ENCODE measurements at regions not wholly inside any gene's neighbourhood (a gene's known extent, or its start where the extent isn't known, plus 50 kb on each side); places are given as distances from the start of the nearest gene placed in this dataset.

GRCh38 chr14:25233613-25234012 lies 183.7 kb upstream of the STXBP6 start:
- peaks cover 0 to 4% (median 0%) of the 10 kb centered on the region in 8 donors for H3K9me3 Mint-ChIP-seq
- H3K4me1 ChIP-seq (ENCODE audit: insufficient read depth, low read length) = no peaks in the 10 kb centered on the region
- H3K27me3 ChIP-seq (ENCODE audit: insufficient read depth, low read length) = no peaks in the 10 kb centered on the region
- peaks cover 1 to 2% of the 10 kb centered on the region in 2 donors for H3K27me3 Mint-ChIP-seq
- H3K36me3 Mint-ChIP-seq = no peaks in the 10 kb centered on the region
- H3K27ac Mint-ChIP-seq = no peak overlapping the region
- DNase-seq = no peak
- H3K4me1 Mint-ChIP-seq = peaks cover 0 to 2% (median under 1%) of the 10 kb centered on the region in 4 donors
- H3K27ac ChIP-seq (ENCODE audit: low read depth, low read length) = no peak overlapping the region
- CTCF ChIA-PET (ENCODE audit: partially characterized antibody) = no interaction called here
- H3K36me3 ChIP-seq (ENCODE audit: insufficient read depth, low read length) = no peaks in the 10 kb centered on the region
- H3K9me3 ChIP-seq (ENCODE audit: control insufficient read depth in 1 of 2, low read length in 2 of 2) = no peaks in the 10 kb centered on the region
- intact Hi-C loops (cut with micrococcal nuclease) = no loop called here
- H3K4me3 Mint-ChIP-seq = no peak overlapping the region
- no peak overlapping the region for H3K4me3 ChIP-seq (ENCODE audit: low read length in 2 of 2)
- POLR2A ChIA-PET (ENCODE audit: partially characterized antibody) = no interaction called here

- Histone ChIP-seq H3K27ac (ENCODE audit: low read depth, low read length) (no peak overlapping the region), H3K4me1 (ENCODE audit: insufficient read depth, low read length) (no peaks in the 10 kb centered on the region), H3K27me3 (ENCODE audit: insufficient read depth, low read length) (no peaks in the 10 kb centered on the region), H3K9me3 (ENCODE audit: control insufficient read depth in 1 of 2, low read length in 2 of 2) (no peaks in the 10 kb centered on the region), H3K36me3 (ENCODE audit: insufficient read depth, low read length) (no peaks in the 10 kb centered on the region), H3K4me3 (ENCODE audit: low read length in 2 of 2) (no peak overlapping the region)
- CTCF ChIA-PET (ENCODE audit: partially characterized antibody) = no interaction called here
- H3K36me3 Mint-ChIP-seq = no peaks in the 10 kb centered on the region
- POLR2A ChIA-PET (ENCODE audit: partially characterized antibody) = no interaction called here
- H3K4me1 Mint-ChIP-seq = peaks cover 0 to 2% (median under 1%) of the 10 kb centered on the region in 4 donors
- H3K9me3 Mint-ChIP-seq = peaks cover 0 to 4% (median 0%) of the 10 kb centered on the region in 8 donors
- no peak overlapping the region for H3K4me3 Mint-ChIP-seq
- intact Hi-C loops (cut with micrococcal nuclease) = no loop called here
- no peak overlapping the region for H3K27ac Mint-ChIP-seq
- H3K27me3 Mint-ChIP-seq = peaks cover 1 to 2% of the 10 kb centered on the region in 2 donors
- DNase-seq = no peak
Observed at GRCh38 chr14:25231004-25231403, 181.1 kb upstream of the STXBP6 start.

GRCh38 chr14:25226214-25226613 lies 176.3 kb upstream of the STXBP6 start:
- Mint-ChIP-seq H3K9me3 (peaks cover 0 to 2% (median 0%) of the 10 kb centered on the region in 8 donors), H3K4me1 (no peaks in the 10 kb centered on the region), H3K36me3 (no peaks in the 10 kb centered on the region), H3K27ac (no peak overlapping the region), H3K27me3 (peaks cover 0 to 6% of the 10 kb centered on the region in 2 donors), H3K4me3 (no peak overlapping the region)
- ChIA-PET CTCF (ENCODE audit: partially characterized antibody) (no interaction called here), POLR2A (ENCODE audit: partially characterized antibody) (no interaction called here)
- H3K4me3 ChIP-seq (ENCODE audit: low read length in 2 of 2) = no peak overlapping the region
- H3K4me1 ChIP-seq (ENCODE audit: insufficient read depth, low read length) = no peaks in the 10 kb centered on the region
- DNase-seq = no peak
- no peaks in the 10 kb centered on the region for H3K9me3 ChIP-seq (ENCODE audit: control insufficient read depth in 1 of 2, low read length in 2 of 2)
- intact Hi-C loops (cut with micrococcal nuclease) = no loop called here
- no peaks in the 10 kb centered on the region for H3K27me3 ChIP-seq (ENCODE audit: insufficient read depth, low read length)
- H3K36me3 ChIP-seq (ENCODE audit: insufficient read depth, low read length) = no peaks in the 10 kb centered on the region
- H3K27ac ChIP-seq (ENCODE audit: low read depth, low read length) = no peak overlapping the region

GRCh38 chr14:25222256-25222655 lies 172.3 kb upstream of the STXBP6 start:
- no peak overlapping the region for H3K4me3 ChIP-seq (ENCODE audit: low read length in 2 of 2)
- H3K9me3 Mint-ChIP-seq = peaks cover 0 to 3% (median 0%) of the 10 kb centered on the region in 8 donors
- no peaks in the 10 kb centered on the region for H3K36me3 Mint-ChIP-seq
- H3K4me3 Mint-ChIP-seq = no peak overlapping the region
- no peak for DNase-seq
- no peaks in the 10 kb centered on the region for H3K4me1 ChIP-seq (ENCODE audit: insufficient read depth, low read length)
- peaks cover 3 to 6% of the 10 kb centered on the region in 2 donors for H3K27me3 Mint-ChIP-seq
- no peak overlapping the region for H3K27ac Mint-ChIP-seq
- H3K27ac ChIP-seq (ENCODE audit: low read depth, low read length) = no peak overlapping the region
- H3K27me3 ChIP-seq (ENCODE audit: insufficient read depth, low read length) = no peaks in the 10 kb centered on the region
- H3K4me1 Mint-ChIP-seq = no peaks in the 10 kb centered on the region
- no peaks in the 10 kb centered on the region for H3K36me3 ChIP-seq (ENCODE audit: insufficient read depth, low read length)
- POLR2A ChIA-PET (ENCODE audit: partially characterized antibody) = no interaction called here
- CTCF ChIA-PET (ENCODE audit: partially characterized antibody) = no interaction called here
- intact Hi-C loops (cut with micrococcal nuclease) = no loop called here
- no peaks in the 10 kb centered on the region for H3K9me3 ChIP-seq (ENCODE audit: control insufficient read depth in 1 of 2, low read length in 2 of 2)

- CTCF ChIA-PET (ENCODE audit: partially characterized antibody) = no interaction called here
- no peak overlapping the region for H3K4me3 ChIP-seq (ENCODE audit: low read length in 2 of 2)
- POLR2A ChIA-PET (ENCODE audit: partially characterized antibody) = no interaction called here
- H3K36me3 ChIP-seq (ENCODE audit: insufficient read depth, low read length) = no peaks in the 10 kb centered on the region
- Mint-ChIP-seq H3K36me3 (no peaks in the 10 kb centered on the region), H3K4me3 (no peak overlapping the region), H3K4me1 (no peaks in the 10 kb centered on the region), H3K9me3 (peaks cover 0 to 3% (median 0%) of the 10 kb centered on the region in 8 donors), H3K27ac (no peak overlapping the region), H3K27me3 (peaks cover 3 to 6% of the 10 kb centered on the region in 2 donors)
- no peak for DNase-seq
- no peaks in the 10 kb centered on the region for H3K27me3 ChIP-seq (ENCODE audit: insufficient read depth, low read length)
- no peaks in the 10 kb centered on the region for H3K9me3 ChIP-seq (ENCODE audit: control insufficient read depth in 1 of 2, low read length in 2 of 2)
- H3K27ac ChIP-seq (ENCODE audit: low read depth, low read length) = no peak overlapping the region
- no peaks in the 10 kb centered on the region for H3K4me1 ChIP-seq (ENCODE audit: insufficient read depth, low read length)
- intact Hi-C loops (cut with micrococcal nuclease) = no loop called here
Observed at GRCh38 chr14:25220514-25220913, 170.6 kb upstream of the STXBP6 start.

GRCh38 chr14:25215607-25216006 lies 165.7 kb upstream of the STXBP6 start:
- H3K36me3 Mint-ChIP-seq = no peaks in the 10 kb centered on the region
- Histone ChIP-seq H3K27me3 (ENCODE audit: insufficient read depth, low read length) (no peaks in the 10 kb centered on the region), H3K4me3 (ENCODE audit: low read length in 2 of 2) (no peak overlapping the region), H3K9me3 (ENCODE audit: control insufficient read depth in 1 of 2, low read length in 2 of 2) (no peaks in the 10 kb centered on the region), H3K4me1 (ENCODE audit: insufficient read depth, low read length) (no peaks in the 10 kb centered on the region), H3K27ac (ENCODE audit: low read depth, low read length) (no peak overlapping the region), H3K36me3 (ENCODE audit: insufficient read depth, low read length) (no peaks in the 10 kb centered on the region)
- DNase-seq = no peak
- peaks cover 0 to 3% of the 10 kb centered on the region in 2 donors for H3K27me3 Mint-ChIP-seq
- H3K4me3 Mint-ChIP-seq = no peak overlapping the region
- intact Hi-C loops (cut with micrococcal nuclease) = no loop called here
- H3K4me1 Mint-ChIP-seq = no peaks in the 10 kb centered on the region
- H3K9me3 Mint-ChIP-seq = peaks cover 0 to 8% (median under 1%) of the 10 kb centered on the region in 8 donors
- CTCF ChIA-PET (ENCODE audit: partially characterized antibody) = no interaction called here
- no peak overlapping the region for H3K27ac Mint-ChIP-seq
- POLR2A ChIA-PET (ENCODE audit: partially characterized antibody) = no interaction called here

GRCh38 chr14:25197885-25198284 lies 147.9 kb upstream of the STXBP6 start:
- H3K4me3 Mint-ChIP-seq = no peak overlapping the region
- CTCF ChIA-PET (ENCODE audit: partially characterized antibody) = no interaction called here
- intact Hi-C loops (cut with micrococcal nuclease) = no loop called here
- H3K36me3 ChIP-seq (ENCODE audit: insufficient read depth, low read length) = no peaks in the 10 kb centered on the region
- H3K27ac ChIP-seq (ENCODE audit: low read depth, low read length) = no peak overlapping the region
- H3K27ac Mint-ChIP-seq = no peak overlapping the region
- H3K27me3 Mint-ChIP-seq = peaks cover 0 to 2% of the 10 kb centered on the region in 2 donors
- H3K27me3 ChIP-seq (ENCODE audit: insufficient read depth, low read length) = no peaks in the 10 kb centered on the region
- H3K4me1 Mint-ChIP-seq = no peaks in the 10 kb centered on the region
- H3K4me3 ChIP-seq (ENCODE audit: low read length in 2 of 2) = no peak overlapping the region
- no peaks in the 10 kb centered on the region for H3K36me3 Mint-ChIP-seq
- POLR2A ChIA-PET (ENCODE audit: partially characterized antibody) = no interaction called here
- H3K4me1 ChIP-seq (ENCODE audit: insufficient read depth, low read length) = no peaks in the 10 kb centered on the region
- H3K9me3 ChIP-seq (ENCODE audit: control insufficient read depth in 1 of 2, low read length in 2 of 2) = no peaks in the 10 kb centered on the region
- H3K9me3 Mint-ChIP-seq = peaks cover 2 to 21% (median 14%) of the 10 kb centered on the region in 8 donors
- DNase-seq = no peak

GRCh38 chr14:25180221-25180620 lies 130.3 kb upstream of the STXBP6 start:
- Histone ChIP-seq H3K36me3 (ENCODE audit: insufficient read depth, low read length) (no peaks in the 10 kb centered on the region), H3K27ac (ENCODE audit: low read depth, low read length) (no peak overlapping the region), H3K4me1 (ENCODE audit: insufficient read depth, low read length) (no peaks in the 10 kb centered on the region), H3K4me3 (ENCODE audit: low read length in 2 of 2) (no peak overlapping the region), H3K9me3 (ENCODE audit: control insufficient read depth in 1 of 2, low read length in 2 of 2) (no peaks in the 10 kb centered on the region), H3K27me3 (ENCODE audit: insufficient read depth, low read length) (no peaks in the 10 kb centered on the region)
- Mint-ChIP-seq H3K4me1 (no peaks in the 10 kb centered on the region), H3K36me3 (no peaks in the 10 kb centered on the region), H3K9me3 (peaks cover 3 to 21% (median 14%) of the 10 kb centered on the region in 8 donors), H3K27ac (no peak overlapping the region), H3K4me3 (no peak overlapping the region), H3K27me3 (peaks cover 4 to 6% of the 10 kb centered on the region in 2 donors)
- DNase-seq = no peak
- intact Hi-C loops (cut with micrococcal nuclease) = no loop called here
- CTCF ChIA-PET (ENCODE audit: partially characterized antibody) = no interaction called here
- POLR2A ChIA-PET (ENCODE audit: partially characterized antibody) = no interaction called here

Measured in CD4-positive, alpha-beta memory T cell (primary cell).